Hematopoietic multipotent progenitor cell treated with erythropoietin and hydrocortisone succinate and interleukin-3 and kit ligand, for 4 days (in vitro differentiated cells): ENCODE measurements at regions not wholly inside any gene's neighbourhood (a gene's known extent, or its start where the extent isn't known, plus 50 kb on each side); places are given as distances from the start of the nearest gene placed in this dataset.

Experiments
- DNase-seq: peaks from one replicate; pipeline ENCODE4 v3.0.0-alpha.2; 2015

GRCh38 chr11:71356280-71356876 is 91.8 kb downstream of the DHCR7 start:
- no peak for DNase-seq

- no peak for DNase-seq
Observed at GRCh38 chr11:71355281-71355680, 92.9 kb downstream of the DHCR7 start.

- no peak for DNase-seq
Observed at GRCh38 chr11:71354394-71355105, 93.6 kb downstream of the DHCR7 start.

- DNase-seq: no peak
Observed at GRCh38 chr11:71352748-71353147, 95.4 kb downstream of the DHCR7 start.

- DNase-seq: no peak
Observed at GRCh38 chr11:71352226-71352625, 96.0 kb downstream of the DHCR7 start.

GRCh38 chr11:71349627-71350026 is 97.2 kb upstream of the SHANK2 start:
- no peak for DNase-seq

- no peak for DNase-seq
Observed at GRCh38 chr11:71343828-71344400, 91.5 kb upstream of the SHANK2 start.

DNA sequence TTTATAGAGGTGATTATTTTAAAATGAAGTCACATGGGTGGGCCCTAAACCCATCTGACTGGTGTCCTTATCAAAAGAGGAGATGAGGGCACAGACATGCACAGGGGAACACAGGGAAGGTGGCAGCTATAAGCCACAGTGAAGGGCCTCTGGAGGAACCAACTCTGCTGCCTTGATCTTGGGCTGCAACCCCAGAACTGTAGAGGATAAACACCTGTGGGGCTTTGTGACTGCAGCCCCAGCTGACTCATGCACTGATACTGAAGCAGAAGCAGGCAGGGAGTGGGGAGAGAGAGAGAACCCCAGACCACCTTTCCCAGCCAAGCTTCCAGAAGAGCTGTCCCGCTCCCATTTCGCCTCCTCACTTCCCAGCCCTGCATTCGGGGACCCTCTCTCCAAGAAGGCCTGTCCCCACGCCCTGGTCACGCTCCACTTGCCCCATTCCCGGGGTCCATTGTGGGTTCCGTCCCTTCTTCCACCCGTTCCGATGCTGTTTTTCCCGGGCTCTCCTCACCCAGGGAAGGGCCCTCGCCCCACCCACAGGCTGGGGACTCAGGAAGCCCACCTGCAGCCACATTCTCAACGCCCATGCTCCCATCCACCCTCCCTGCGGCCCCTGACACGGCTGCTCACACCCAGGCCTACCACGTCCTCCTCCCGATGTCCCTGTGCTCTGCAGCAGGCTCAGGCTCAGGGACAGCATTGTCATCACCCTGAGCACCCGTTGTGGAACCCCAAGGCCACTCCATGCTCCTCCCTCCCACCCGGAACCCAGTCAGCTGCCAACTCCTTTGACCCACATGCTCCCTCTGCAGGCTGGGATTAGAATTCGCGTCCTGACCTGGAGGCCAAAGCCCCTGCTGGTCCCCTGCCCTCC is 90.8 kb upstream of the SHANK2 start:
- peak; percentile 63 for DNase-seq

GRCh38 chr11:71342116-71342515 is 89.7 kb upstream of the SHANK2 start:
- DNase-seq: no peak

GRCh38 chr11:71341596-71341995 is 89.2 kb upstream of the SHANK2 start:
- no peak for DNase-seq

DNA sequence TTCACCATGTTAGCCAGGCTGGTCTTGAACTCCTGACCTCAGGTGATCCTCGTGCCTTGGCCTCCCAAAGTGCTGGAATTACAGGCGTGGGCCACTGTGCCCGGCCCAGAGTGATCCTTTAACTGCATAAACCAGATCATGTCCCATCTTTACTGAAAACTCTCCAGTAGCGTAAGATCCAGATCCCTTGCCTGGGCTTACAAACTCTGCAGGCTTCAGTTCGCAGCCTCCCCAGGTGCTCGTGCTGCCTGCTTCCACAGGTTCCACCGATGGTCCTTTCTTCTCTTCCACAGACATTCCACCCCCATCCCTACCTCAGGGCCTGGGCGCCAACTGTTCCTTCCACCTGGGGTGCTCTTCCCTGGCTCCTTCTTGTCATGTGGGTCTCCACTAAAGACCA is 88.8 kb upstream of the SHANK2 start:
- DNase-seq: no peak

GRCh38 chr11:71340086-71340606 is 87.8 kb upstream of the SHANK2 start:
- DNase-seq: no peak

- DNase-seq: no peak
Observed at GRCh38 chr11:71339396-71339881, 87.1 kb upstream of the SHANK2 start.

DNA sequence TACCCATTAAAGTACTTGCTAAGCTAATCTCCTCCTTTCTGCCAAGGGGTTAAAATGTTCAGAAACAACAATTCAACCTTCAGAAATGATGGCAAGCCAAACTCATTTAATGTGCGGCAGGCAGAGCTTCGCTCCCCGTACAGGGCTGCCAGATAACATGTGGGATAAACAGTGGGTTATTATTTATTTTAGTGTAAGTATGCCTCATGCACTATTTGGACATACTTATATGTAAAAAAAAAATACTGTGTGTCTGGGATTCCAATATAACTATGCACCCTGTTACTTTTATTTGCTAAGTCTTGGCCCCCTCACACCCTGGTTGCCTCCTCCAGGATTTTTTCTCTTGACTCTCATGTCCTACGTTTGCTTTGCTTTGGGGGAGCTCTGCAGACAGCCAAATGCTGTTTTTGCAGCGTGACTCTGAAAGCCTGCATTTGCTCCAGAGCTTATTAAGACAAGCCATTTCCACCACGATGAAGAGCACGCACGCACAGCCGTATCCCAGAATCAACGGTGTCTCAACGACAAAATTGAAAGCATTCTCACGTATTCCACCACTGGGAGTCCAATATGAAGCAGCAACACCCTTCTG is 86.5 kb upstream of the SHANK2 start:
- DNase-seq: no peak

DNA sequence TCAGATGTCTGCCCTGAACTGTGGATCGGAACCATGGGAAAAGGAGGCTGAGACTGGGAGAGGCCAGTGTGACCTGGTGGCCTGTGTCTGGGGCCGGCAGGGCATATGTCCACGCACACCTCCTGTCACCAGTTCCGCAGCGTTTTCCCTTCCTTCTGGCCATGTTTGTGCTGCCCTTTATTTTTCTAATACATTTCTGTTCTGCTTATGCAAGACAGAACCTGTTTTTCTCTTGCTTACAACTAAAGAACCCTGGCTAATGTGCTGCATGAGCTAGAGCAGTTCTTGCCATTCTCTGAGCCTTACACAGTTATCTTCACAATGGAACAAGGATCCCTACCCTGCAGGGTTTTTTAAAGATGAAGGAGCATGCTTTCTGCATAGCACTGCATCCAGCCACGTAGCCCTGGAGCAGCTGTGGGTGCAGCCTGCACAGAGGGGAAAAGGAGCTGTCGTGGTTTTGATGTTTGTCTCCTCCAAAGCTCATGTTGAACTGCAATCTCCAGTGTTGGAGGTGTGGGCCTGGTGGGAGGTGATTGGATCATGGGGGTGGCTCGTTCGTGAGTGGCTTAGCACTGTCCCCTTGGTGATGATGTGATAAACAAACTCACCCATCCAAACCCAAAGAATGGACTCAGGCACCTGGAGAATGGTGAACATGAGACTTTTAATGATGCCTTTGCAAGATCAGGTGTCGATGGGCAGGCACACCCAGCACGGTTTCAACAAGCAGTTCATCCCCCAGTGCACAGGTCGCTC is 84.8 kb upstream of the SHANK2 start:
- no peak for DNase-seq

- no peak for DNase-seq
Observed at GRCh38 chr11:71336176-71336995, 84.0 kb upstream of the SHANK2 start.

- no peak for DNase-seq
Observed at GRCh38 chr11:71335371-71335770, 83.0 kb upstream of the SHANK2 start.

- no peak for DNase-seq
Observed at GRCh38 chr11:71334191-71334590, 81.8 kb upstream of the SHANK2 start.

DNA sequence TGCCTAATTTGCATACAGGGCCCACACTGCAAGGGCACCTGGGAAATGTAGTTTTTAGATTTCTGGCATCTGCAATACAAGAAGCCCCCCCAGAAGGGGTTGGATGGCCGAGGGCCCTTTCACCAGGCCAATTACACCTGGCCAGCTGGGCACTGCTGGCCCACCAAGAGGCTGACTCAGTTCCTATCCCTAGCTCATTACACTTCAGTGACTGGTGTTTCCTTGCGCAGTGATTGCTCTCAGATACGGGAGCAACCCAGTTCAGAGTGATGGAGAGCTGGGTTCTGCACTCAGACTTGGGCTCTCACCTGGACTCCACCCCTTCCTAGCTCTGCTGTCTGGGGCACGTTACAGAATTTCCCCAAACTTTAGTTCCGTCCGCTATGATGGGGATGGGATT is 81.1 kb upstream of the SHANK2 start:
- DNase-seq: no peak

GRCh38 chr11:71332447-71332846 is 80.1 kb upstream of the SHANK2 start:
- DNase-seq: no peak

- no peak for DNase-seq
Observed at GRCh38 chr11:71332046-71332445, 79.7 kb upstream of the SHANK2 start.
